ENCODE measurements at regions not wholly inside any gene's neighbourhood (a gene's known extent, or its start where the extent isn't known, plus 50 kb on each side); places are given as distances from the start of the nearest gene placed in this dataset.

- H3K9me3 ChIP-seq (ENCODE audit: control insufficient read depth, insufficient read depth, low read length): no peaks in the 10 kb centered on the region
- no peak for DNase-seq (ENCODE audit: low read depth in 4 of 6, low spot score in 6 of 6)
- no peak overlapping the region for H3K4me3 ChIP-seq (ENCODE audit: low read depth, low read length)
- H3K27me3 ChIP-seq (ENCODE audit: control insufficient read depth, insufficient read depth, low read length): no peaks in the 10 kb centered on the region
- no peak overlapping the region for H3K27ac ChIP-seq (ENCODE audit: low read depth, low read length)
- H3K4me1 ChIP-seq (ENCODE audit: control insufficient read depth, insufficient read depth, low read length): no peaks in the 10 kb centered on the region
- H3K36me3 ChIP-seq (ENCODE audit: control insufficient read depth, insufficient read depth, low read length): no peaks in the 10 kb centered on the region
Measured at GRCh38 chr4:128615197-128615596, 194.3 kb upstream of the JADE1 start.

- Histone ChIP-seq H3K27me3 (ENCODE audit: control insufficient read depth, insufficient read depth, low read length) (no peaks in the 10 kb centered on the region), H3K4me1 (ENCODE audit: control insufficient read depth, insufficient read depth, low read length) (no peaks in the 10 kb centered on the region), H3K27ac (ENCODE audit: low read depth, low read length) (no peak overlapping the region), H3K9me3 (ENCODE audit: control insufficient read depth, insufficient read depth, low read length) (no peaks in the 10 kb centered on the region), H3K4me3 (ENCODE audit: low read depth, low read length) (no peak overlapping the region), H3K36me3 (ENCODE audit: control insufficient read depth, insufficient read depth, low read length) (no peaks in the 10 kb centered on the region)
- no peak for DNase-seq (ENCODE audit: low read depth in 4 of 6, low spot score in 6 of 6)
- WGBS (ENCODE audit: insufficient coverage): 88% methylated on average over 1 of the region's 1 CpG
Measured at GRCh38 chr4:128608006-128608405, 201.5 kb upstream of the JADE1 start.

- Histone ChIP-seq H3K27me3 (ENCODE audit: control insufficient read depth, insufficient read depth, low read length) (no peaks in the 10 kb centered on the region), H3K9me3 (ENCODE audit: control insufficient read depth, insufficient read depth, low read length) (no peaks in the 10 kb centered on the region), H3K36me3 (ENCODE audit: control insufficient read depth, insufficient read depth, low read length) (no peaks in the 10 kb centered on the region), H3K4me1 (ENCODE audit: control insufficient read depth, insufficient read depth, low read length) (peaks cover 7% of the 10 kb centered on the region), H3K27ac (ENCODE audit: low read depth, low read length) (no peak overlapping the region), H3K4me3 (ENCODE audit: low read depth, low read length) (no peak overlapping the region)
- no CpG with 5 or more reads among the region's 1 CpG for WGBS (ENCODE audit: insufficient coverage)
- DNase-seq (ENCODE audit: low read depth in 4 of 6, low spot score in 6 of 6): no peak
Measured at GRCh38 chr4:128606173-128606572, 203.3 kb upstream of the JADE1 start.

GRCh38 chr4:128604840-128605239, 204.7 kb upstream of the JADE1 start:
- Histone ChIP-seq H3K27me3 (ENCODE audit: control insufficient read depth, insufficient read depth, low read length) (no peaks in the 10 kb centered on the region), H3K4me1 (ENCODE audit: control insufficient read depth, insufficient read depth, low read length) (peaks cover 12% of the 10 kb centered on the region), H3K36me3 (ENCODE audit: control insufficient read depth, insufficient read depth, low read length) (no peaks in the 10 kb centered on the region), H3K27ac (ENCODE audit: low read depth, low read length) (no peak overlapping the region), H3K4me3 (ENCODE audit: low read depth, low read length) (no peak overlapping the region), H3K9me3 (ENCODE audit: control insufficient read depth, insufficient read depth, low read length) (no peaks in the 10 kb centered on the region)
- no peak for DNase-seq (ENCODE audit: low read depth in 4 of 6, low spot score in 6 of 6)
- WGBS (ENCODE audit: insufficient coverage): no CpG with 5 or more reads among the region's 2 CpGs

- no peak overlapping the region for H3K27ac ChIP-seq (ENCODE audit: low read depth, low read length)
- H3K36me3 ChIP-seq (ENCODE audit: control insufficient read depth, insufficient read depth, low read length): no peaks in the 10 kb centered on the region
- H3K27me3 ChIP-seq (ENCODE audit: control insufficient read depth, insufficient read depth, low read length): no peaks in the 10 kb centered on the region
- DNase-seq (ENCODE audit: low read depth in 4 of 6, low spot score in 6 of 6): no peak
- H3K9me3 ChIP-seq (ENCODE audit: control insufficient read depth, insufficient read depth, low read length): no peaks in the 10 kb centered on the region
- no peak overlapping the region for H3K4me3 ChIP-seq (ENCODE audit: low read depth, low read length)
- peaks cover 13% of the 10 kb centered on the region for H3K4me1 ChIP-seq (ENCODE audit: control insufficient read depth, insufficient read depth, low read length)
- no CpG with 5 or more reads among the region's 1 CpG for WGBS (ENCODE audit: insufficient coverage)
Measured at GRCh38 chr4:128604204-128604603, 205.3 kb upstream of the JADE1 start.

GRCh38 chr4:128603081-128603480, 206.4 kb upstream of the JADE1 start:
- Histone ChIP-seq H3K4me1 (ENCODE audit: control insufficient read depth, insufficient read depth, low read length) (peaks cover 16% of the 10 kb centered on the region), H3K27me3 (ENCODE audit: control insufficient read depth, insufficient read depth, low read length) (no peaks in the 10 kb centered on the region), H3K36me3 (ENCODE audit: control insufficient read depth, insufficient read depth, low read length) (no peaks in the 10 kb centered on the region), H3K9me3 (ENCODE audit: control insufficient read depth, insufficient read depth, low read length) (no peaks in the 10 kb centered on the region), H3K27ac (ENCODE audit: low read depth, low read length) (no peak overlapping the region), H3K4me3 (ENCODE audit: low read depth, low read length) (no peak overlapping the region)
- 100% methylated on average over 2 of the region's 2 CpGs for WGBS (ENCODE audit: insufficient coverage)
- DNase-seq (ENCODE audit: low read depth in 4 of 6, low spot score in 6 of 6): no peak

GRCh38 chr4:128601991-128602695, 207.4 kb upstream of the JADE1 start:
- 80% methylated on average over 1 of the region's 1 CpG for WGBS (ENCODE audit: insufficient coverage)
- H3K4me1 ChIP-seq (ENCODE audit: control insufficient read depth, insufficient read depth, low read length): peaks cover 16% of the 10 kb centered on the region
- H3K4me3 ChIP-seq (ENCODE audit: low read depth, low read length): no peak overlapping the region
- H3K9me3 ChIP-seq (ENCODE audit: control insufficient read depth, insufficient read depth, low read length): no peaks in the 10 kb centered on the region
- no peaks in the 10 kb centered on the region for H3K27me3 ChIP-seq (ENCODE audit: control insufficient read depth, insufficient read depth, low read length)
- H3K27ac ChIP-seq (ENCODE audit: low read depth, low read length): peak overlapping the region; percentile 58
- DNase-seq (ENCODE audit: low read depth in 4 of 6, low spot score in 6 of 6): peak in 5 of 6 donors; percentile 17 to 79 (median 57)
- H3K36me3 ChIP-seq (ENCODE audit: control insufficient read depth, insufficient read depth, low read length): no peaks in the 10 kb centered on the region

- peaks cover 16% of the 10 kb centered on the region for H3K4me1 ChIP-seq (ENCODE audit: control insufficient read depth, insufficient read depth, low read length)
- no peaks in the 10 kb centered on the region for H3K36me3 ChIP-seq (ENCODE audit: control insufficient read depth, insufficient read depth, low read length)
- no peaks in the 10 kb centered on the region for H3K27me3 ChIP-seq (ENCODE audit: control insufficient read depth, insufficient read depth, low read length)
- 49% methylated on average over 11 of the region's 14 CpGs for WGBS (ENCODE audit: insufficient coverage)
- no peak overlapping the region for H3K4me3 ChIP-seq (ENCODE audit: low read depth, low read length)
- DNase-seq (ENCODE audit: low read depth in 4 of 6, low spot score in 6 of 6): peak in 4 of 6 donors; percentile 27 to 82 (median 60)
- peak overlapping the region; percentile 58 for H3K27ac ChIP-seq (ENCODE audit: low read depth, low read length)
- H3K9me3 ChIP-seq (ENCODE audit: control insufficient read depth, insufficient read depth, low read length): no peaks in the 10 kb centered on the region
Measured at GRCh38 chr4:128600996-128601871, 208.3 kb upstream of the JADE1 start.

GRCh38 chr4:128600410-128600809, 209.1 kb upstream of the JADE1 start:
- DNase-seq (ENCODE audit: low read depth in 4 of 6, low spot score in 6 of 6): peak in 2 of 6 donors; percentile 32 to 38
- Histone ChIP-seq H3K36me3 (ENCODE audit: control insufficient read depth, insufficient read depth, low read length) (no peaks in the 10 kb centered on the region), H3K4me1 (ENCODE audit: control insufficient read depth, insufficient read depth, low read length) (peaks cover 16% of the 10 kb centered on the region), H3K4me3 (ENCODE audit: low read depth, low read length) (no peak overlapping the region), H3K27me3 (ENCODE audit: control insufficient read depth, insufficient read depth, low read length) (no peaks in the 10 kb centered on the region), H3K9me3 (ENCODE audit: control insufficient read depth, insufficient read depth, low read length) (no peaks in the 10 kb centered on the region), H3K27ac (ENCODE audit: low read depth, low read length) (no peak overlapping the region)
- WGBS (ENCODE audit: insufficient coverage): 79% methylated on average over 3 of the region's 3 CpGs

- H3K36me3 ChIP-seq (ENCODE audit: control insufficient read depth, insufficient read depth, low read length): no peaks in the 10 kb centered on the region
- no peaks in the 10 kb centered on the region for H3K27me3 ChIP-seq (ENCODE audit: control insufficient read depth, insufficient read depth, low read length)
- H3K4me1 ChIP-seq (ENCODE audit: control insufficient read depth, insufficient read depth, low read length): peaks cover 16% of the 10 kb centered on the region
- 81% methylated on average over 2 of the region's 3 CpGs for WGBS (ENCODE audit: insufficient coverage)
- no peaks in the 10 kb centered on the region for H3K9me3 ChIP-seq (ENCODE audit: control insufficient read depth, insufficient read depth, low read length)
- no peak overlapping the region for H3K27ac ChIP-seq (ENCODE audit: low read depth, low read length)
- peak in 2 of 6 donors; percentile 25 to 48 for DNase-seq (ENCODE audit: low read depth in 4 of 6, low spot score in 6 of 6)
- H3K4me3 ChIP-seq (ENCODE audit: low read depth, low read length): no peak overlapping the region
Measured at GRCh38 chr4:128597500-128597899, 212.0 kb upstream of the JADE1 start.

Measured in spinal cord (tissue), 9 donors.